H1 (cell line): ENCODE measurements at regions not wholly inside any gene's neighbourhood (a gene's known extent, or its start where the extent isn't known, plus 50 kb on each side); places are given as distances from the start of the nearest gene placed in this dataset.
A peak's percentile ranks its signal among the peaks of the same experiment; 100 is the strongest.

Experiments
- CTCF ChIA-PET: fragments of 300-600 bp; sonication (Branson Sonifier 250); formaldehyde crosslinking; loops from one replicate; lab custom pipeline; 2021; ENCODE audit not compliant: partially characterized antibody; lab: Charles Lee
- POLR2A ChIA-PET: fragments of 300-600 bp; sonication (Branson Sonifier 250); formaldehyde crosslinking; loops from one replicate; lab custom pipeline; 2021; ENCODE audit warnings: inconsistent platforms; ENCODE audit not compliant: partially characterized antibody; lab: Charles Lee
- DNase-seq, 2 experiments: peaks; one replicate each; pipeline versions ENCODE4 v3.0.0 to v3.0.0-alpha.2; 2010 to 2022; ENCODE audit warnings: low spot score in 2 of 2, low read depth in 1 of 2, mixed read lengths in 1 of 2
- FAIRE-seq: peaks from 2 replicates; lab custom pipeline; 2011; peaks lifted over from hg19 to GRCh38; lab: Jason Lieb, UNC
- H2AFZ ChIP-seq: 2 replicates; pipeline ENCODE4 v1.8.1; 2012; ENCODE audit warnings: low read length, inconsistent platforms
- H2AK5ac ChIP-seq: 2 replicates; pipeline ENCODE4 v1.6.1; 2013; ENCODE audit warnings: low read depth, low read length
- H2BK120ac ChIP-seq: replicated peaks from 2 replicates; pipeline ENCODE3; 2013; ENCODE audit warnings: low read depth, low read length, inconsistent platforms
- H2BK12ac ChIP-seq: 2 replicates; pipeline ENCODE4 v1.6.1; 2013; ENCODE audit warnings: low read depth, low read length
- H2BK15ac ChIP-seq: 2 replicates; pipeline ENCODE4 v1.6.1; 2013; ENCODE audit warnings: low read length
- H2BK20ac ChIP-seq: 2 replicates; pipeline ENCODE4 v1.6.1; 2013; ENCODE audit warnings: low read length
- H2BK5ac ChIP-seq: 2 replicates; pipeline ENCODE4 v1.6.1; 2013; ENCODE audit warnings: low read depth, low read length
- H3K14ac ChIP-seq: 2 replicates; pipeline ENCODE4 v1.6.1; 2013; ENCODE audit warnings: inconsistent platforms; ENCODE audit not compliant: insufficient read length
- H3K18ac ChIP-seq: 2 replicates; pipeline ENCODE4 v1.6.1; 2013; ENCODE audit warnings: low read length; ENCODE audit errors: extremely low read depth
- H3K23ac ChIP-seq: 2 replicates; pipeline ENCODE4 v1.6.1; 2013; ENCODE audit warnings: inconsistent platforms; ENCODE audit not compliant: insufficient read length
- H3K23me2 ChIP-seq: 2 replicates; pipeline ENCODE4 v1.6.1; 2013; ENCODE audit warnings: low read depth, low read length
- H3K27ac ChIP-seq: 2 replicates; pipeline ENCODE4 v1.6.1; 2011; ENCODE audit warnings: low read depth, low read length, inconsistent platforms
- H3K27me3 ChIP-seq, 4 experiments: replicated peaks in 1 of 4; 1 replicate in 1 of 4; 2 replicates in 3 of 4; pipeline versions ENCODE4 v1.6.1 to v1.8.1; 2011 to 2013; ENCODE audit warnings: low read length in 3 of 4, mild to moderate bottlenecking in 3 of 4, inconsistent platforms in 2 of 4, mixed read lengths in 2 of 4, moderate library complexity in 1 of 4; ENCODE audit not compliant: control insufficient read depth in 3 of 4, insufficient read depth in 3 of 4; ENCODE audit errors: extremely low read depth in 1 of 4
- H3K36me3 ChIP-seq, 4 experiments: 2 replicates each; pipeline versions ENCODE4 v1.6.1 to v1.8.1; 2011 to 2013; ENCODE audit warnings: mild to moderate bottlenecking in 4 of 4, low read length in 3 of 4, moderate library complexity in 2 of 4, control low read depth in 1 of 4, inconsistent platforms in 1 of 4; ENCODE audit not compliant: insufficient read depth in 4 of 4, control insufficient read depth in 2 of 4
- H3K4ac ChIP-seq: replicated peaks from 2 replicates; pipeline ENCODE3; 2013; ENCODE audit warnings: low read length, low read depth, mixed read lengths, inconsistent platforms; ENCODE audit not compliant: insufficient read length
- H3K4me1 ChIP-seq, 4 experiments: replicated peaks in 1 of 4; 1 replicate in 1 of 4; 2 replicates in 3 of 4; pipeline versions ENCODE4 v1.6.1 to v1.8.1; 2011 to 2013; ENCODE audit warnings: low read length in 3 of 4, inconsistent platforms in 2 of 4, mixed read lengths in 1 of 4; ENCODE audit not compliant: insufficient read depth in 4 of 4, control insufficient read depth in 3 of 4
- H3K4me2 ChIP-seq, 2 experiments: 2 replicates each; pipeline versions ENCODE4 v1.6.1 to v1.8.1; 2011 to 2013; ENCODE audit warnings: low read depth in 2 of 2, low read length in 2 of 2, control low read depth in 1 of 2, inconsistent platforms in 1 of 2, mild to moderate bottlenecking in 1 of 2; ENCODE audit not compliant: insufficient read depth in 1 of 2
- H3K4me3 ChIP-seq, 4 experiments: fragments of 200-600, 300-600 bp in 1 of 4; sonication (generic), shearing (Covaris generic), sonication (Bioruptor Twin) in 1 of 4; 2 replicates each; pipeline versions ENCODE4 v1.5.1 to v1.8.1; 2011 to 2016; ENCODE audit warnings: low read length in 4 of 4, low read depth in 3 of 4, control low read depth in 2 of 4, inconsistent platforms in 2 of 4, mild to moderate bottlenecking in 2 of 4, mixed read lengths in 1 of 4, moderate library complexity in 1 of 4; ENCODE audit not compliant: insufficient read depth in 2 of 4; ENCODE audit errors: extremely low read depth in 1 of 4
- H3K56ac ChIP-seq: replicated peaks from 2 replicates; pipeline ENCODE3; 2013; ENCODE audit warnings: low read depth, mild to moderate bottlenecking, mixed read lengths, low read length, inconsistent platforms; ENCODE audit not compliant: insufficient read length
- H3K79me1 ChIP-seq: 2 replicates; pipeline ENCODE4 v1.6.1; 2013; ENCODE audit warnings: low read depth, low read length, control low read depth
- H3K79me2 ChIP-seq, 2 experiments: 2 replicates each; pipeline versions ENCODE4 v1.6.1 to v1.8.1; 2012 to 2013; ENCODE audit warnings: low read length in 2 of 2, mild to moderate bottlenecking in 2 of 2, inconsistent platforms in 1 of 2; ENCODE audit not compliant: insufficient read depth in 2 of 2, control insufficient read depth in 1 of 2
- H3K9ac ChIP-seq, 4 experiments: replicated peaks in 1 of 4; 1 replicate in 1 of 4; 2 replicates in 3 of 4; pipeline versions ENCODE4 v1.6.1 to v1.8.1; 2011 to 2013; ENCODE audit warnings: low read depth in 3 of 4, low read length in 3 of 4, control low read depth in 2 of 4, mild to moderate bottlenecking in 2 of 4, moderate library complexity in 2 of 4, inconsistent platforms in 1 of 4; ENCODE audit errors: extremely low read depth in 1 of 4
- H3K9me3 ChIP-seq, 2 experiments: 2 replicates each; pipeline versions ENCODE4 v1.6.1 to v1.8.1; 2012 to 2013; ENCODE audit warnings: mild to moderate bottlenecking in 2 of 2, moderate library complexity in 2 of 2, control low read depth in 1 of 2, inconsistent platforms in 1 of 2, low read depth in 1 of 2, low read length in 1 of 2, mixed read lengths in 1 of 2; ENCODE audit not compliant: insufficient read depth in 2 of 2
- H4K20me1 ChIP-seq, 2 experiments: replicated peaks in 1 of 2; 2 replicates each; pipeline versions ENCODE3 to v1.8.1; 2011 to 2013; ENCODE audit warnings: inconsistent platforms in 2 of 2, low read length in 2 of 2, mild to moderate bottlenecking in 1 of 2; ENCODE audit not compliant: insufficient read depth in 2 of 2, control insufficient read depth in 1 of 2
- H4K5ac ChIP-seq: 2 replicates; pipeline ENCODE4 v1.6.1; 2013; ENCODE audit warnings: low read length, low read depth, mixed read lengths, inconsistent platforms; ENCODE audit not compliant: insufficient read length
- H4K8ac ChIP-seq: 2 replicates; pipeline ENCODE4 v1.8.0; 2013; ENCODE audit warnings: mild to moderate bottlenecking, moderate library complexity, low read length, inconsistent platforms; ENCODE audit not compliant: insufficient read depth; ENCODE audit errors: extremely low read depth
- H4K91ac ChIP-seq: replicated peaks from 2 replicates; pipeline ENCODE3; 2013; ENCODE audit warnings: low read length, mixed read lengths, inconsistent platforms; ENCODE audit not compliant: insufficient read length
- NRF1 ChIP-seq: IDR thresholded peaks from 2 replicates; pipeline ENCODE4 v1.6.1; 2011; ENCODE audit warnings: mild to moderate bottlenecking, low read depth, low read length, improper control_type of control experiment
- POLR2A ChIP-seq, 2 experiments: IDR thresholded peaks; 1 replicate in 1 of 2; 2 replicates in 1 of 2; pipeline ENCODE4 v1.6.1; 2011; ENCODE audit warnings: low read depth in 2 of 2, low read length in 2 of 2, mild to moderate bottlenecking in 2 of 2; ENCODE audit errors: control extremely low read depth in 1 of 2
- SP4 ChIP-seq: IDR thresholded peaks from 2 replicates; pipeline ENCODE4 v1.6.1; 2012; ENCODE audit warnings: low read length, inconsistent platforms
- WGBS, 2 experiments: shearing (Covaris generic) in 1 of 2; methylation state at CpG; one replicate each; pipeline versions ENCODE4 v1.1.6 to v1.1.7; 2013 to 2015; ENCODE audit warnings: low lambda C conversion rate in 2 of 2, mixed read lengths in 2 of 2, inconsistent platforms in 1 of 2, low coverage in 1 of 2, missing lambda C conversion rate in 1 of 2; ENCODE audit not compliant: insufficient replicate concordance in 2 of 2, insufficient coverage in 1 of 2, insufficient read length in 1 of 2; ENCODE audit errors: extremely low coverage in 1 of 2, missing lambda C conversion rate in 1 of 2; 5-methylcytosine and 5-hydroxymethylcytosine counted together

GRCh38 chr4:179698321-179698720, 2256.1 kb upstream of the AGA start:
- H4K8ac ChIP-seq: no peak overlapping the region
- ChIA-PET CTCF (no interaction called here), POLR2A (no interaction called here)
- H2AK5ac ChIP-seq: no peak overlapping the region
- no peak overlapping the region for H2BK15ac ChIP-seq
- no peak overlapping the region for H3K4me3 ChIP-seq
- H3K27ac ChIP-seq: no peak overlapping the region
- no peak overlapping the region for H2BK5ac ChIP-seq
- H2BK12ac ChIP-seq: no peak overlapping the region
- no peak overlapping the region for H3K4me2 ChIP-seq
- WGBS, 2 experiments: 89% methylated on average over 5 of the region's 5 CpGs; no CpG with 5 or more reads in 1 of the 2 experiments
- H3K4me1 ChIP-seq: no peaks in the 10 kb centered on the region
- H3K23ac ChIP-seq: no peak overlapping the region
- no peak overlapping the region for H3K9ac ChIP-seq
- no peaks in the 10 kb centered on the region for H3K79me2 ChIP-seq
- no peaks in the 10 kb centered on the region for H4K20me1 ChIP-seq
- no peak overlapping the region for H3K56ac ChIP-seq
- H3K14ac ChIP-seq: no peak overlapping the region
- H3K79me1 ChIP-seq: no peaks in the 10 kb centered on the region
- H3K4ac ChIP-seq: no peak overlapping the region
- DNase-seq: no peak
- H3K23me2 ChIP-seq: no peaks in the 10 kb centered on the region
- H2BK120ac ChIP-seq: no peak overlapping the region
- no peak overlapping the region for H4K91ac ChIP-seq
- no peak for FAIRE-seq
- H3K9me3 ChIP-seq: no peaks in the 10 kb centered on the region
- no peaks in the 10 kb centered on the region for H3K27me3 ChIP-seq
- 0 out of 2 replicates have a peak overlapping the region, but pooled peaks have one; percentile 57 for H2AFZ ChIP-seq
- no peaks in the 10 kb centered on the region for H3K36me3 ChIP-seq
- H2BK20ac ChIP-seq: no peak overlapping the region
- no peak overlapping the region for H4K5ac ChIP-seq
- no peak overlapping the region for H3K18ac ChIP-seq
- no peak for TF ChIP-seq NRF1
- TF ChIP-seq SP4: no peak
- no peak for TF ChIP-seq POLR2A (IDR thresholded peaks at IDR 0.05; ENCODE audit: control extremely low read depth in 1 of 2, low read depth in 2 of 2, low read length in 2 of 2)
